ENCODE measurements at regions not wholly inside any gene's neighbourhood (a gene's known extent, or its start where the extent isn't known, plus 50 kb on each side); places are given as distances from the start of the nearest gene placed in this dataset.

- no peak overlapping the region for H3K4me3 ChIP-seq
- H3K9ac ChIP-seq (ENCODE audit: insufficient read depth in 1 of 2, low read depth in 2 of 2, low read length in 2 of 2), result no peak overlapping the region
- no peaks in the 10 kb centered on the region for H3K79me2 ChIP-seq (ENCODE audit: control insufficient read depth, insufficient read depth, low read length)
- H3K27ac ChIP-seq (ENCODE audit: extremely low read depth, low read depth, low read length), result no peak overlapping the region
- H3K4me2 ChIP-seq (ENCODE audit: insufficient read depth, low read length), result no peak overlapping the region
- no peaks in the 10 kb centered on the region for H3K4me1 ChIP-seq (replicated peaks in 1 of 2; ENCODE audit: control insufficient read depth in 2 of 2, insufficient read depth in 2 of 2, low read length in 2 of 2)
- in situ Hi-C loops (cut with MboI) (no loop called here), intact Hi-C loops (cut with micrococcal nuclease) (no loop called here)
- TF ChIP-seq TGIF2 (CRISPR knock-in tag; IDR thresholded peaks at IDR 0.05) (no peak), ARID2 (IDR thresholded peaks at IDR 0.05) (no peak)
- ATAC-seq, result no peak
- no peaks in the 10 kb centered on the region for H4K20me1 ChIP-seq (replicated peaks; ENCODE audit: control insufficient read depth, insufficient read depth, low read length)
- no peak overlapping the region for H2AFZ ChIP-seq (ENCODE audit: low read depth, low read length)
- POLR2A ChIA-PET, result no interaction called here
- H3K36me3 ChIP-seq (ENCODE audit: control insufficient read depth, insufficient read depth, low read length), result no peaks in the 10 kb centered on the region
- FAIRE-seq, result no peak
- WGBS (ENCODE audit: insufficient coverage, low coverage, missing lambda C conversion rate), result 0% methylated on average over 8 of the region's 8 CpGs
- CTCF ChIA-PET (ENCODE audit: low intra/inter-chr PET ratio), result no interaction called here
- H3K27me3 ChIP-seq (ENCODE audit: control insufficient read depth in 2 of 2, insufficient read depth in 2 of 2, low read length in 2 of 2), result no peaks in the 10 kb centered on the region
- no peak for DNase-seq (ENCODE audit: extremely low read depth in 1 of 4, low spot score in 3 of 4)
- no TSS peak for BruUV-seq (replicated peaks)
- no peaks in the 10 kb centered on the region for H3K9me3 ChIP-seq (replicated peaks; ENCODE audit: control insufficient read depth, insufficient read depth, low read depth, low read length)
- H3K9me1 ChIP-seq (ENCODE audit: control insufficient read depth, insufficient read depth, low read length), result no peaks in the 10 kb centered on the region
Measured at GRCh38 chr21:27823652-27824201, 856.8 kb upstream of the ADAMTS5 start.

- in situ Hi-C loops (cut with MboI), result no loop called here
- no peak overlapping the region for H3K4me2 ChIP-seq (ENCODE audit: insufficient read depth, low read length)
- intact Hi-C loops (cut with micrococcal nuclease), result no loop called here
- ATAC-seq, result no peak
- WGBS (ENCODE audit: insufficient coverage, low coverage, missing lambda C conversion rate), result 0% methylated on average over 1 of the region's 1 CpG
- no peaks in the 10 kb centered on the region for H3K27me3 ChIP-seq (ENCODE audit: control insufficient read depth in 2 of 2, insufficient read depth in 2 of 2, low read length in 2 of 2)
- no peaks in the 10 kb centered on the region; the same call in 1 of the 2 replicates for H3K9me3 ChIP-seq (replicated peaks; ENCODE audit: control insufficient read depth, insufficient read depth, low read depth, low read length)
- TF ChIP-seq SIN3A (IDR thresholded peaks at IDR 0.05; ENCODE audit: borderline replicate concordance in 2 of 2, control insufficient read depth in 1 of 2, low read depth in 2 of 2, low read length in 2 of 2), result no peak
- H3K36me3 ChIP-seq (ENCODE audit: control insufficient read depth, insufficient read depth, low read length), result no peaks in the 10 kb centered on the region
- ChIA-PET CTCF (ENCODE audit: low intra/inter-chr PET ratio) (no interaction called here), POLR2A (no interaction called here)
- H3K79me2 ChIP-seq (ENCODE audit: control insufficient read depth, insufficient read depth, low read length), result no peaks in the 10 kb centered on the region
- H4K20me1 ChIP-seq (replicated peaks; ENCODE audit: control insufficient read depth, insufficient read depth, low read length), result no peaks in the 10 kb centered on the region
- no peaks in the 10 kb centered on the region for H3K4me1 ChIP-seq (replicated peaks in 1 of 2; ENCODE audit: control insufficient read depth in 2 of 2, insufficient read depth in 2 of 2, low read length in 2 of 2)
- H3K9me1 ChIP-seq (ENCODE audit: control insufficient read depth, insufficient read depth, low read length), result no peaks in the 10 kb centered on the region
- H3K4me3 ChIP-seq, result no peak overlapping the region
- H3K9ac ChIP-seq (ENCODE audit: insufficient read depth in 1 of 2, low read depth in 2 of 2, low read length in 2 of 2), result no peak overlapping the region
- BruUV-seq (replicated peaks), result no TSS peak
- H3K27ac ChIP-seq (ENCODE audit: extremely low read depth, low read depth, low read length), result no peak overlapping the region
- no peak for DNase-seq (ENCODE audit: extremely low read depth in 1 of 4, low spot score in 3 of 4)
- FAIRE-seq, result no peak
- H2AFZ ChIP-seq (ENCODE audit: low read depth, low read length), result no peak overlapping the region
Measured at GRCh38 chr21:27820342-27820741, 853.5 kb upstream of the ADAMTS5 start.
